ENCODE measurements at regions not wholly inside any gene's neighbourhood (a gene's known extent, or its start where the extent isn't known, plus 50 kb on each side); places are given as distances from the start of the nearest gene placed in this dataset.

GRCh38 chr5:28164568-28164967 is 1126.2 kb upstream of the CDH9 start:
- CTCF ChIA-PET, result no interaction called here
- H3K27me3 Mint-ChIP-seq, result no peaks in the 10 kb centered on the region
- H3K27ac Mint-ChIP-seq, result no peak overlapping the region
- intact Hi-C loops (cut with micrococcal nuclease), result no loop called here
- no peaks in the 10 kb centered on the region for H3K4me1 Mint-ChIP-seq (ENCODE audit: low read depth)
- POLR2A ChIA-PET, result interaction anchor here (0.6 kb wide), 1 partner anchor 199 kb away, joined by 5 read pairs; no protein-coding TSS in a partner anchor
- no peak overlapping the region for H3K4me3 Mint-ChIP-seq
- H3K9me3 Mint-ChIP-seq, result peaks cover 16% of the 10 kb centered on the region
- no peak for DNase-seq
- H3K36me3 Mint-ChIP-seq, result no peaks in the 10 kb centered on the region

DNA sequence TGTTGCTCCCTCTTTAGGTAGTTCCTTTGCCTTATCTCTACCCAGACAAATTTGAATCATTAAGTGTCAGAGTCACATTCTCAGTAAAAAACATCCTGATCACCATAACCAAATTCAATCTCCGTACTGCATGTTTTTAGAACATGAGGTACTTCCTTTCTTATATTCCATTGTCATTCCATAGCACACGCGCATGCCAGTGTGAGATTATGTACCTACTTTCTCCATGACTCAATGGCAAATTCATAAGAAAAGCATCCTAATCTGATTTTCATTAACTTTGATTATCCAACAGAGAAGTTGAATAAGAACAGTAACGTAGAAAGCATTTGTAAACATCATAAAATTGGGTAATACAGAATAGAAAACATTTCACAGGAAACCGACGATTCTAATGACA is 1118.6 kb upstream of the CDH9 start:
- H3K9me3 Mint-ChIP-seq, result peaks cover 14% of the 10 kb centered on the region
- H3K4me3 Mint-ChIP-seq, result no peak overlapping the region
- intact Hi-C loops (cut with micrococcal nuclease), result no loop called here
- no peaks in the 10 kb centered on the region for H3K27me3 Mint-ChIP-seq
- no peaks in the 10 kb centered on the region for H3K36me3 Mint-ChIP-seq
- CTCF ChIA-PET, result no interaction called here
- no peak for DNase-seq
- H3K4me1 Mint-ChIP-seq (ENCODE audit: low read depth), result no peaks in the 10 kb centered on the region
- POLR2A ChIA-PET, result no interaction called here
- no peak overlapping the region for H3K27ac Mint-ChIP-seq

DNA sequence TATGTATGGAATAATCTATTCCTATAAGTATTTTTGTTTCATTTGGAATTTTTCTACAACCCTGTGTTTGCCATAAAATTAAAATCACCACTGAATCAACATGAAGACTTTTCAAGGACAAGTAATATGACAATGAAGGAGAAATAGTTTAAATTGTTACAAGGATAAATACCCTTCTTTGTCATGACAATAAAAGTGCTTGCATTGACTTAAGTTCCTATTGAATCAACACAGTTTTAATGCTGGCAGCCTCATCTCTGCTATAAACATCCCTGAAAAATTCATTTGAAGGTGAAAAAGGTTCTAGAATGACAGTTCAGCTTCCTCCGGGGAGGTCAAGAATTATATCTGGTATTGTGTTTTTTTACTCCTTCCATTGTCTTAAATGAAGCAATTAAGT is 1105.1 kb upstream of the CDH9 start:
- no peak for DNase-seq
- intact Hi-C loops (cut with micrococcal nuclease), result no loop called here
- Mint-ChIP-seq H3K27me3 (no peaks in the 10 kb centered on the region), H3K4me3 (no peak overlapping the region), H3K4me1 (ENCODE audit: low read depth) (no peaks in the 10 kb centered on the region), H3K27ac (no peak overlapping the region), H3K36me3 (no peaks in the 10 kb centered on the region), H3K9me3 (peaks cover 16% of the 10 kb centered on the region)
- ChIA-PET POLR2A (no interaction called here), CTCF (no interaction called here)

DNA sequence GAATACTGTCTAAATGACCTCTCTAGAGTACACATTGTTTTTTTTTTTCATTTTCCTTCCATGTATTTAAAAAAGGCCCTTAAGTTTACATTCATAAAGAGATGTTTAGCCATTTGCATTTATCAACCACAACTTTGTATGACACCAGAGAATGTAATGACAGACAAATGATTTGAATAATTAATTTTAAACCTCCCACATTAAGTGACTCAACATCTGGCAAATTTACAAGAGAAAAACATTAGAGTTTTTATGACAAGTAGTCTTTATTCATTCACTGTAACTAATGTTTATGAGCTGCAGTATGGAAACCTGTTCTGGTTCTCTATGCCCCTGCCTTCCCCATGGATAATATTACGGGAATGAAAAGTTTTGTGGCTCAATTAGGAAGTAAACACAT is 1093.8 kb upstream of the CDH9 start:
- no peak overlapping the region for H3K27ac Mint-ChIP-seq
- intact Hi-C loops (cut with micrococcal nuclease), result no loop called here
- ChIA-PET CTCF (no interaction called here), POLR2A (no interaction called here)
- H3K36me3 Mint-ChIP-seq, result no peaks in the 10 kb centered on the region
- no peaks in the 10 kb centered on the region for H3K27me3 Mint-ChIP-seq
- DNase-seq, result no peak
- H3K9me3 Mint-ChIP-seq, result peaks cover 19% of the 10 kb centered on the region
- H3K4me1 Mint-ChIP-seq (ENCODE audit: low read depth), result no peaks in the 10 kb centered on the region
- no peak overlapping the region for H3K4me3 Mint-ChIP-seq

DNA sequence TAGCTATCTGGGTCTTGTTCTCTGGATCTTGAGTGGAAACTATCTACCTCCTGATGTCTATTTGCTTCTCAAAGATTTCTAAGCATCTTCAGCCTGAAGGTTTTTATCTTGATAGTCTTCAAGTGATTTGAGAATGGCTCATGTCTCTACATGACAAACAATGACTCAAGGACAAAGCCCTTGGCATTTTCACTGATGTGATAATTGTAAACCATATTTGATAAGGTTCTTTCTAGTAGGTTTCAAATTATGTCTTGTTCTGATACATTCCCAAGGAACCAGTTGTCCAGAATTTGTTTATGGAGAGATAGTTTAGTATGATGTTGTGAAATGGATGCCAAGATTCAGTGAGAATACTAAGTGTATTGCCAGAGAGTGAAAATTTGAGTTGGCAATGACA is 1079.3 kb upstream of the CDH9 start:
- Mint-ChIP-seq H3K9me3 (peaks cover 41% of the 10 kb centered on the region), H3K27ac (no peak overlapping the region), H3K36me3 (no peaks in the 10 kb centered on the region), H3K4me1 (ENCODE audit: low read depth) (no peaks in the 10 kb centered on the region), H3K27me3 (no peaks in the 10 kb centered on the region), H3K4me3 (no peak overlapping the region)
- DNase-seq, result no peak
- CTCF ChIA-PET, result no interaction called here
- POLR2A ChIA-PET, result no interaction called here
- intact Hi-C loops (cut with micrococcal nuclease), result no loop called here

- no peaks in the 10 kb centered on the region for H3K4me1 Mint-ChIP-seq (ENCODE audit: low read depth)
- H3K36me3 Mint-ChIP-seq, result no peaks in the 10 kb centered on the region
- H3K27me3 Mint-ChIP-seq, result no peaks in the 10 kb centered on the region
- H3K9me3 Mint-ChIP-seq, result peaks cover 41% of the 10 kb centered on the region
- POLR2A ChIA-PET, result no interaction called here
- CTCF ChIA-PET, result no interaction called here
- DNase-seq, result no peak
- intact Hi-C loops (cut with micrococcal nuclease), result no loop called here
- H3K4me3 Mint-ChIP-seq, result no peak overlapping the region
- H3K27ac Mint-ChIP-seq, result no peak overlapping the region
These were observed 1078.9 kb upstream of the CDH9 start for GRCh38 chr5:28117273-28117672.

DNA sequence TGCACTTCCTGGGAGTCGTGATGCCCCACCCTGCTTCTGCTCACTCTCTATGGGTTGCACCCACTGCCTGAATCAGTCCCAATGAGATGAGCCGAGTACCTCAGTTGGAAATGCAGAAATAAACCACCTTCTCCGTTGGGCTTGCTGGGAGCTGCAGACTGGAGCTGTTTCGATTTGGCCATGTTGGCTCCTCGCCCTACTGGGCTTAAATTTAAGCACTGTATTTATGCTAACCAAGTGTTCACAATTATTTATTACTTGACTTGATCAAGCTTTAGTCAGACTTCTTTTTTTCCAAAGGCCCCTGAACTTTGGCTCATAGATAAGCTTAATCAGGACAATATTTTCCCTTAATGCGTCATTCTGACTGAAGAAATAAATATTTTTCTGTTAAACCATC is 1072.4 kb upstream of the CDH9 start:
- H3K9me3 Mint-ChIP-seq, result peaks cover 17% of the 10 kb centered on the region
- H3K27ac Mint-ChIP-seq, result no peak overlapping the region
- intact Hi-C loops (cut with micrococcal nuclease), result no loop called here
- ChIA-PET CTCF (no interaction called here), POLR2A (no interaction called here)
- no peaks in the 10 kb centered on the region for H3K4me1 Mint-ChIP-seq (ENCODE audit: low read depth)
- no peak for DNase-seq
- H3K36me3 Mint-ChIP-seq, result no peaks in the 10 kb centered on the region
- H3K27me3 Mint-ChIP-seq, result no peaks in the 10 kb centered on the region
- H3K4me3 Mint-ChIP-seq, result no peak overlapping the region

DNA sequence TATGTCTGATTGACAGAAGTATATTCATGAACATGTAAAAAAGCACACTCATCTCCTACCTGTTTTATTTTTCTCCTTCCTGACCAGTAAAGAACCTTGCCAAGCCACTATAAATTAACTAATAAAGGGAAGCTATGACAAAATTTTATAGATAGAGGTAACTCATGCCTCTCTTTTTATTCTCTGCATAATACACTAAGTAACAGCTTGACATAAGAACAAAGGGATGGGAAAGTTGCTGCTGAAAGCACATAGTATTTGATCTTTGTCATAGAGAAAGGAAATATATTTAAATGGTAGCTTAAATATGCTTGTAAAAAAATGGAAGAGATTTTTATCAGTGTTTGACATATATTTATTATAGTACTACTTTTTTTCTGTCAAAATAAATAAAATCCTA is 1065.7 kb upstream of the CDH9 start:
- H3K9me3 Mint-ChIP-seq, result peaks cover 5% of the 10 kb centered on the region

DNA sequence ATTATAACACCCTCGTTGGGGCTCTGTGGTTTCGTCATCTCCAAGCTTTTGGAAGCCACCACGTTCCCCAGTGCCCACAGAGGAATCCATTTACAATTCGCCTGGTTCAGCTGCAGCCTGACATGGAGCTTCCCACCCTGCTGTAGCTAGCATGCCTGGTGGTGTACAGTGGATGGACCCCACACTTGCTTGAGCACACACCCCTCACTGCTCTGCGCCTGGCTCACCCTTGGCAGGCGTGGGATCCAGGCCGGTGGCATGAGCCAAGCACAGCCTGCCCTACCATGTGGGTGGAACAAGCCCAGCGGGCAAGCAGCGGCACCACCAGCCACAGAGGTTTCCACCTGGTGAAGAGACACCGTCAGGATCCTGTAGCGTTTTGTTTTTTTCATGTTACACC is 1045.7 kb upstream of the CDH9 start:
- peaks cover 9% of the 10 kb centered on the region for H3K9me3 Mint-ChIP-seq
- intact Hi-C loops (cut with micrococcal nuclease), result no loop called here
- DNase-seq, result no peak
- no peak overlapping the region for H3K4me3 Mint-ChIP-seq
- POLR2A ChIA-PET, result no interaction called here
- H3K27me3 Mint-ChIP-seq, result no peaks in the 10 kb centered on the region
- CTCF ChIA-PET, result no interaction called here
- H3K36me3 Mint-ChIP-seq, result no peaks in the 10 kb centered on the region
- no peaks in the 10 kb centered on the region for H3K4me1 Mint-ChIP-seq (ENCODE audit: low read depth)
- no peak overlapping the region for H3K27ac Mint-ChIP-seq

More for the DNA sequence above, 1065.7 kb upstream of the CDH9 start:
- no peak for DNase-seq
- ChIA-PET POLR2A (no interaction called here), CTCF (no interaction called here)
- H3K4me1 Mint-ChIP-seq (ENCODE audit: low read depth), result no peaks in the 10 kb centered on the region
- intact Hi-C loops (cut with micrococcal nuclease), result no loop called here
- no peaks in the 10 kb centered on the region for H3K27me3 Mint-ChIP-seq
- H3K36me3 Mint-ChIP-seq, result no peaks in the 10 kb centered on the region
- H3K4me3 Mint-ChIP-seq, result no peak overlapping the region
- no peak overlapping the region for H3K27ac Mint-ChIP-seq

- no peak for DNase-seq
- intact Hi-C loops (cut with micrococcal nuclease), result no loop called here
- Mint-ChIP-seq H3K27ac (no peak overlapping the region), H3K9me3 (peaks cover 11% of the 10 kb centered on the region), H3K4me3 (no peak overlapping the region), H3K27me3 (no peaks in the 10 kb centered on the region), H3K36me3 (no peaks in the 10 kb centered on the region), H3K4me1 (ENCODE audit: low read depth) (no peaks in the 10 kb centered on the region)
- CTCF ChIA-PET, result no interaction called here
- POLR2A ChIA-PET, result no interaction called here
These were observed 1044.2 kb upstream of the CDH9 start for GRCh38 chr5:28082610-28083009.

- CTCF ChIA-PET, result no interaction called here
- Mint-ChIP-seq H3K36me3 (no peaks in the 10 kb centered on the region), H3K27ac (no peak overlapping the region), H3K27me3 (no peaks in the 10 kb centered on the region), H3K4me1 (ENCODE audit: low read depth) (no peaks in the 10 kb centered on the region), H3K4me3 (no peak overlapping the region), H3K9me3 (peaks cover 14% of the 10 kb centered on the region)
- intact Hi-C loops (cut with micrococcal nuclease), result no loop called here
- POLR2A ChIA-PET, result no interaction called here
- no peak for DNase-seq
These were observed 1039.2 kb upstream of the CDH9 start for GRCh38 chr5:28077291-28078240.

DNA sequence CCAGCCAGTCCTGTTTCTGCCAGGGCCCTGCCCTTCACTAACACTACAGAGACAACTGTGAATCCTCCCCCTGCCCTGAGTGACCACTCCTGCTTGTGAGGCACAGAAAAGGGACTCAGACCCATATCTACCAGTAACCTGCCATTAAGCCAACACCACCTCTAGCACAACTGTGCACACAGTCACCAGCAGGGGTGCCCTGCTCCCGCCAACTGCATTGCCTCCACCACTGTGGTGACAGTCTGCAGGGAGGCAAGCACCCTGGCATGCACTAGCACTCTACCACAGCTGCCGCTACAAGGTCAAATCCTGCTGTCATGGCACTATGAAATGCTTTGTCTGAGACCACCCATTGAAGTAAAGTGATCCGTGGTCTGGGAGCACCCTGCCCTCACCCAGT is 1028.5 kb upstream of the CDH9 start:
- no peaks in the 10 kb centered on the region for H3K36me3 Mint-ChIP-seq
- no peak for DNase-seq
- H3K27ac Mint-ChIP-seq, result no peak overlapping the region
- intact Hi-C loops (cut with micrococcal nuclease), result no loop called here
- POLR2A ChIA-PET, result no interaction called here
- peaks cover 22% of the 10 kb centered on the region for H3K9me3 Mint-ChIP-seq
- H3K4me3 Mint-ChIP-seq, result no peak overlapping the region
- CTCF ChIA-PET, result no interaction called here
- no peaks in the 10 kb centered on the region for H3K27me3 Mint-ChIP-seq
- no peaks in the 10 kb centered on the region for H3K4me1 Mint-ChIP-seq (ENCODE audit: low read depth)

GRCh38 chr5:28065656-28066055 is 1027.3 kb upstream of the CDH9 start:
- H3K27ac Mint-ChIP-seq, result no peak overlapping the region
- H3K27me3 Mint-ChIP-seq, result no peaks in the 10 kb centered on the region
- no peaks in the 10 kb centered on the region for H3K4me1 Mint-ChIP-seq (ENCODE audit: low read depth)
- CTCF ChIA-PET, result no interaction called here
- H3K4me3 Mint-ChIP-seq, result no peak overlapping the region
- POLR2A ChIA-PET, result no interaction called here
- intact Hi-C loops (cut with micrococcal nuclease), result no loop called here
- H3K9me3 Mint-ChIP-seq, result peaks cover 22% of the 10 kb centered on the region
- no peak for DNase-seq
- H3K36me3 Mint-ChIP-seq, result no peaks in the 10 kb centered on the region

Data from activated CD4-positive, alpha-beta memory T cell treated with anti-CD3 and anti-CD28 coated beads for 36 hours (primary cell).